HG03025 (cell line): ENCODE measurements at regions not wholly inside any gene's neighbourhood (a gene's known extent, or its start where the extent isn't known, plus 50 kb on each side); places are given as distances from the start of the nearest gene placed in this dataset.
A peak's percentile ranks its signal among the peaks of the same experiment; 100 is the strongest.
"Not testable (repeated sequence)": the region's sequence is repeated elsewhere in the genome, so short reads cannot be mapped to it uniquely, and the experiment has no call there.

Experiments used
- ATAC-seq: cut with Tn5 transposase; IDR thresholded peaks from one replicate; pipeline ENCODE4 v1.9.1; 2021; ENCODE audit warnings: mild to moderate bottlenecking, moderate library complexity; ENCODE audit not compliant: unreplicated experiment, low FRiP score

DNA sequence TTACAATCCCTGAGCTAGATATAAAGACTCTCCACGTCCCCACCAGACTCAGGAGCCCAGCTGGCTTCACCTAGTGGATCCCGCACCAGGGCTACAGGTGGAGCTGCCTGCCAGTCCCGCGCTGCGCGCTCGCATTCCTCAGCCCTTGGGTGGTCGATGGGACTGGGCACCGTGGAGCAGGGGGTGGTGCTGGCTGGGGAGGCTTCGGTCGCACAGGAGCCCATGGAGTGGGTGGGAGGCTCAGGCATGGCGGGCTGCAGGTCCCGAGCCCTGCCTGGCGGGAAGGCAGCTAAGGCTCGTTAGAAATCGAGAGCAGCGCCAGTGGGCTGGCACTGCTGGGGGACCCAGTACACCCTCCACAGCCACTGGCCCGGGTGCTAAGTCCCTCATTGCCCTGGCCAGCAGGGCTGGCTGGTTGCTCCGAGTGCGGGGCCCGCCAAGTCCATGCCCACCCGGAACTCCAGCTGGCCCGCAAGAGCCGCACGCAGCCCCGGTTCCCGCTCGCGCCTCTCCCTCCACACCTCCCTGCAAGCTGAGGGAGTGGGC is 423.7 kb downstream of the OLFM4 start:
- ATAC-seq, result not testable (repeated sequence)

DNA sequence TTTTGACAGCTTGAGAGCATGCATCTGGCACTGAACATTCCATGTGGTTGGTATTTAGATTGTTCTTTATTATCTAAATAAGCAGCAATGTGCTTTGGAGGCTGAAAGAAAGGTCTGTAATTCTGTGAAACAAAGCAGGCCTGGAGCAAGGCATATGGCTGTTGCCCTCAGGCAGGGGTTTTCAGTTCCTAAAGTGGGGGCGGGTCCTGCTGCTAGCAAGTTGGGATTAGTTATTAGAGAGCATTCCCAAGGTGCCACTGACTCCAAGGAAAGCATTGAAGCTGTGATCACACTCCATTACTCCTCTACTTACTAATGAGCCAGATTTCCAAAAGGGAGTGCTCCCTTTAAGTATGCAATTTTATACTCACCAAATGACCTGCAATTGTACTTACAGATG is 432.2 kb downstream of the OLFM4 start:
- no peak for ATAC-seq

DNA sequence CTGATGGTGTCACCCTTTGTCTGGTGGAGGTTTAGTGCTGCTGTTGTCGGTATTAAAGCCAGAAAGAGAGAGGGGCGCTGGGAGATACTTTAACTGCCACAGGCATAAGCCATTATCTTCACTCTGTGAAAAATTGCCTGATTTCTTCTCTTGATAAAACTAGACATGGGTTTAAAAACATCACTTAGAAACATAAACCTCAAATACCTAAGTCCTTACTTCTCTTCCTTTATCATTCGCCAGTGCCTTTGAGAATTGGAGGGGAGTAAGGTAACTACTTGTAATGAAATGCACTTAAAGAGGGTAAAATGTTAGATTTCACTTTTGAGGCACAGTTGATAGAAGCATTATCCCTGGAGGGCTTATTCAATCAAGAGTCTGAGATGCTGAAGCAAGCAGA is 434.5 kb downstream of the OLFM4 start:
- no peak for ATAC-seq

DNA sequence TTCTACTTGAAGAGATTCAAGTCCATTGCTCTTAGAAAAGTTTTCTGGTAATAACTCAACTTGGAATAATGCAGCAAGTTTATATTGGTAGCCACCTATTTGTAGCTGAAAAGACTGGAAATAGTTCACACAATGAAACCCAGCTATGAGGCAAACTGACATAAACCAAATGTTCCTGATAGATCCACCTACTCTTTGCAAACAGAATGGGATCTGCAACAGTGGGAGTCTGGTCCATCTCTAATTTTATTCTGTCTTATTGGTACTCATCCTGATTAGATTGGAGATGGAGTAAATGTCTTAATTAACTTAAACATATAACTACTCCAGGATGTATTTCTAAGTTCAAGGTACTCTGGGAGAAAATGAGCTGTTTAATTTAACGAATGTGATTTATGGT is 438.0 kb downstream of the OLFM4 start:
- no peak for ATAC-seq

DNA sequence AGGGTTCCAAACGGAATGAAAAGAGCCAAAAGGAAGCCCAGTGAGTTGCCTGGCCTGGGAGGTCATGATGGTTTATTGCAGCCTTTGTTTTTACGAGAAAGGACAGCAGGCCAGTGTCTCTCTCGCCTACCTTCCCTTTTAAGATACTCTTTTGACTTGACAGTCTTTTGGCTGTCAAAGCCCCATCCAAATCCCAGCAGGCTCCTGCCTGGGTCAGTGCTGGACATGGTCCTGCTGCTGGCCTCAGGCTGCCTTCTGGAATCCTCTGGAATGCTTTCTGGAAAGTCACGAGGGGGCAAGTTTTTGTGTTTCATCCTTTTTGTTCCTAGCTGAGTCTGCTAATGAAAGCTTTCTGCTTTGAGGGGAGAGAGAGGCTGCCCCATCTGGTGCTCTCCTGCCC is 444.8 kb downstream of the OLFM4 start:
- ATAC-seq, result no peak

DNA sequence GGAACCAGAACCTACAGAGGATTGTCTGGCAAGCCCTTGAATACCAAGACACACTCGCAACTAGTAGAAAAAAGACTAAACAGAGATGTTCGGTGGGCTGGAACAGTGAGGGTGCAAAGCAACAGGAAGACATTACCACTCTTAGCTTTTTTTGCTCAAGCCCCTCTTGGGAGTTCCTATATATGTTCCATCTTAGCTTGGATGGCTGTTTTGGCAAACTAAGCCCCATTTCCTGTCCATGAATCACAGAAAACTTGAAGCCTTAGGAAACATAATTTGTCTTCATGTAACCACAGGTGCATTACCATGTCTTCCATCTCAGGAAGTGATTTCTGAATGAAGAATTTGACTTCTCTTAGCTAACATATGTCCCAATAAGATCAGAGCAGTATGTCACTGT is 446.3 kb downstream of the OLFM4 start:
- no peak for ATAC-seq

DNA sequence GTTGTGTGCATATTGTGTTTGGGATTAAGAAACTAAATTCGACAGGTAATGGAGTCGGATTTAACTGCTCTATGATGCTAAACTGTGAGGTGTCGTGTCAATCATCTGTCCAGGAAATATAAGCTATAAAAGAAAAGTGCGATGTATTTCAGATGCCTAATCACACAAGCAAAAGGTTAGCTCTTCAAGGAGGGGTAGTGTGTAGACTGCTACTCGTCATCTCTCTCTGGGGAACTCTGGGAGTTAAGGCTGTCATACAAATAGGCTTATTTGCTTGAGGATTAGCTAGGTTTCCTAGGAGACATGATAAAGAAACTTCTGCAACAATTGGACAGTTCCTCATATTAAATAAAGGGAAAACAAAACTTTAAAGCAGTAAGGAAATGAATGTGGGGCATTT is 462.1 kb downstream of the OLFM4 start:
- no peak for ATAC-seq

DNA sequence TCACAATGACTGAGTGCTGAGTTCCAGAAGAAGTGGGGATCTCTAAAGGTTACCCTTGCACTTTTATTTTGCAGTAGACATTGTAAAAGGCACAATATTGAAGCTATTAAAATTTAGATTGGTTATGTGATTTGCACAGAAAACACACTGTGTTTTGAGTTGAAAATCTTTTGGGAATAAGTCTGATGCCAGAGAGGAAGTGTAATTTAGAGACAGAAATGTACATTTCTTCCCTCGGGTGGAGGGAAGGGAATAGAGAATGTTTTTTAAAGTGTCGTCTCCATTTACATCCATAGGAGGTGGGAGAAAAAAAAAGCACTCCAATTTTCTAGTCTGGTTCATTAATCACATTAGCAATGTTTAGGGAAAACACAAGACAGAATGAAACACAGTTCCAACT is 465.8 kb downstream of the OLFM4 start:
- ATAC-seq, result no peak

DNA sequence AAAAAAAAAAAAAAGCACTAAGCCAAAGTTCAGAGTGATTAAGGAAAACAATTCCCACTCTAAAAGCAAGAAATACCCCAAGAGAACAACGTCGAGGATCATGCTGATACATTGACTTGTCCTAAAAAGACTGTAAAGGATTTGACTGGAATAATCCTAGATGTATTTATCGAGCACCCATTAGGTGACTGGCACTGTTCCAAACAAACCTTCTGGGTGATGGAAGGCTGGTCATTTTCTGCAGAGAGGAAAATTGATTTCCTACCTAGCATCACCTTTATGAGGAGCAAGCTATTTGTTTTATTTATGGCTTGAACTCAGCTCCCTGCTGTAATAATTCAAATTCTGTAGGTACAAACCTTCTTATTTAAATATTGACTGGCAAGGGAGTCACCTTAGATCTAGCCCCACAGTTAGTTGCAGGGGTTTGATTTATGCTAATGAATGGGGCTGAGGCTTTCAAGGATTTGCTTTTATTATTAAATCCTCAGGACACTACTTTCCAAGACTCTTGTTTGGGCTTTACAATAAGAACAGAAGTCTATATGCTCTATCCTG is 471.0 kb downstream of the OLFM4 start:
- no peak for ATAC-seq

DNA sequence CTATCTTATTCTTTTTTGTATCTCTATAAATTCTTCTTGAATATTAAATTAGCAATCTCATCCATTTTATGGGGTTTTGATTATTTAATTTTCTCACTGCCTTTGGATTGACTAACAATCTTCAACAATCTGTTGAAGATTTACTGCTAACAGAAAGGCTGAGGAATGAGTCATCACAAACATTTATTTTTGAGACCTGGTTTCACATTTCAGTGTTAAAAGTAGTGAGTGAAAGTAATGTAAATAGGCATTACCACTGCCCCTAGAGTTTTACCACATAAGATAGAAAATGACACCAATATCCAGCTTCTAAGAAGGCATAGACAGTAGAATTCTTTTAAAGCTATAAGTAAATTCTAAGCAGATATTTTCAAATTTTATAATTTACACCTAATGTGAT is 472.8 kb downstream of the OLFM4 start:
- peak; percentile 95 for ATAC-seq

DNA sequence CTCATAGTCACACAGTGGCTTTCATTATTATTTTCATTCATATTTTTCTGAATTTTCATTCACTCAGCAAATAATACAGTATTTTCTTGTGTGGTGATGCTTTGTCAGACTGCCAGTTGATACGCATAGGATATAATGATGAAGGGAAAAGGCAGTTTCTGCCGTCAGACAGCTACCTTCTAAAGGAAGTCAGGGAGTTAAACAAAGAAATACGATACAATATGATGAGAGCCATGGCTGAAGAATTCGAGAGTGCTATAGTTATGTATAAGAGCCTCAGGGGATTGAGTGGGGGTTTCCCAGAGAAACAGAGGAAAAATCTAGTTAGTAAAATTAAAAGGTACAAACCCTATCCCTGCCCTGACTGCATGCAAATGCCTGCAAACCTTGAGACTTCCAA is 479.1 kb downstream of the OLFM4 start:
- ATAC-seq, result no peak

DNA sequence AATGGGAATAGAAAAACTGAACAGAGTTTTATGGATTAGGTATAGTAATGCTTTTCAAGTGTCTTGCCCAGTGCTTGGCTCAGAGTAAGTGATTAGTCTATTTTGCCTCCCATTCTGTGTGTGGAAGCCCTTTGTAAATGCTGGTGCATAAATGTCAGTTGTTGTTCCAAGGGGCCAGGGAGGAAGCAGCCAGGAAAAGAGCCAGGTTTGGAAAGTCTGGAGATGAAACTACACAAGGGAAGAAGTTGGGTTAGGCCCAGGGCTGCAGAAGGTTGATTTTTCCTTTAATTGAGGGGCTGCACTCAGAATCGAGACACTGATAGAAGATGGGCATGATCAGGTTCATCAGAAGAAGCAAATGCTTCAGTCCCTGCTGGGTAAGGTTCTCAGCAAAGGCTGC is 484.0 kb downstream of the OLFM4 start:
- no peak for ATAC-seq

DNA sequence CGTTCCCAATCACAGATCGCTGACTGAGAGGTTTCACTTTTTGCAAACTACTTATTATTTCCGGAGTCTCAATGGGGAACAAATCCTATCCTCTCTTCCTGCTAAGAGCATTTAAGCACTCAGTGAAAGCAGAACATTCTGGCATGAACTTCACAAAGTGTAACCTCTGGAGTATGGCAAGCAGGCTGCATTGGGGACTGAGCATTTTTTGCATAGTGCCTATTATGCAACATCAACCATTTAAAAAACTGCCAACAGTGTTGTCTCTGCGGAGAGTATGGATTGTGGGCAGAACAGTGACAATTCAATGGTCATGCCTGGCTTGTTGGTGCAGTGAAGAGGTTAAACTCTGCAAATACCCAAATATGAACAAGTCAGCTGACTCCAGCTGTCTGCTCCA is 484.6 kb downstream of the OLFM4 start:
- ATAC-seq, result no peak

DNA sequence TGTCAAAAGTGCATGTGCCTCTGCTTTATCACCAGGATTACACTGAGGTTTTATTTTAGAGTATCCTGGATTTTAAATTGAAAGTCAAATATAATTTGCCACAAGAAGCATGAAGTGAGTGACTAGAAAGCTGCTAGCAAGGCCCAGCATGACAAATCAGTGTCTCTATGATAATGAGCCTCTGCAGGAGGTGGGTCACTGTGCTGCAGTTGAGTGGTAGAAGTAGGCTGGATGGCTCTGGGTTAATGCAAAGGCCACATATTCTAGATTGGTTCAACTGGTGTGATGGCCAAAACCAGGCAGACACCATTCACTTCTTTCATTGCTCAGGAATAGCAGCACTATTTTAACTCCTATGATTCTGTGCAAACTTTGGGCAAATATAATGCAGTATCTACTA is 491.5 kb downstream of the OLFM4 start:
- ATAC-seq, result no peak

DNA sequence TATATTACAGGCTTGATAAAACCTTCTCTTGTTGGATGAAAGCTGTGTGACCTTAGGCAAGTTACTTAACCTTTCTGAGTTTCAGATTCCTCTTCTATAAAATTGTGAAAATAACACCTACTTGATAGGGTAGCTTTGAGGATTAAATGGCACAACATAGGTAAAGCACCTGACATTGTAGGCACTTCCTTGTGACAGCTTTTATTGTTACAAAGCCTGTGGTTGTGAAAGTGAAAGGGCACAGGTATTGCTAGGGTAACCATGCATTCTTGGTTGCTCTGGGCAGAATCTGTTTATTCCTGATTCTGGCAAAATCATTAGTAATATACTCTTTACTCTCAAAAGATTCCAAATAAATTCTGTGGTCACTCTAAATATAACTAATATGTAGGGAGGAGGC is 493.4 kb downstream of the OLFM4 start:
- ATAC-seq, result no peak

DNA sequence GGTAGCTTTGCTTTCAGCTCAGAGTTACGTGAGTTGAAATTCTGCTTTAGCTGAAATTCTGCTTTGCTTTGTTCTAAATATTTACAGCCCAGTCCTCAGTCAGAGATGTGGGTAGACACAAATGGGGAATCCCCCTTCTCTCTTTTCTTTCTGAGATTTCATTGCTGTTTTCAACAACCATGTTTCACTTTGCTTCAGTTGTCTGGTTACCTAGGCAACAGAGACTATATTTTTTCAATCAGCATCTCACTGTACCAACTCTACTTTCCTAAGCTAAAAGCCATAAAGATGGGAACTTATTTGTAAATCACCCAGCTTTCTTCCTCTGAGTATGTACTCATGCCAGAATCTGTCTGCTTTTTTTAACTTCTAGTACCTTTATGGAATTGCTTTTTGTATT is 509.0 kb downstream of the OLFM4 start:
- no peak for ATAC-seq

DNA sequence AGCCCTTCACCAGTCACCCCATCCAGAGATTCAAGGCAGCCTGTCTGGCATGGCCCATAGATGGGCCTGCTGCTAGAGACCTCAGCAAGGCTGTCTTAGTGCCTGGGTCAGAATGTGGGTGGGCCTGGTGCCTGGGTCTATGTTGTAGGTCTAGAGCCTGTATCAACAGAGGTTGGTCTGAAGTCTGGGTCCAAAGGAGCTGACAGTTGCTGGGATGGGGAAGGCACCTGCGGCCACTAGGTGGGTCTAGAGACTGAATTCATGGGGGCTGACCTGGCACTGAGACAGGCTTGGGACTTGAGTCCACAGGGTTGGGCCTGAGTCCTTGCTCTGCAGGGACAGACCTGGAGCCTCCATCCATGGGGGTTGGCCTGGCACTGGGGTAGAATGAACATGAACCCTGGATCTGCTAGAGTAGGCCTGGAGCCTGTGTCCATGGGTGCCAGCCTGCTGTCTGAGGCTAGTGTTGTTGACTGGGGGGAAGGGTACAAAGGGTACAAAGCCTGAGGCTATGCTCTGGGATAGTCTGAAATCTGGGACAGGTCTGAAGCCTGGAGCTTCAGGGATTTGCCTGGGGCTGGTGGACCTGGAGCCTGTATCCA is 516.8 kb downstream of the OLFM4 start:
- no peak for ATAC-seq

DNA sequence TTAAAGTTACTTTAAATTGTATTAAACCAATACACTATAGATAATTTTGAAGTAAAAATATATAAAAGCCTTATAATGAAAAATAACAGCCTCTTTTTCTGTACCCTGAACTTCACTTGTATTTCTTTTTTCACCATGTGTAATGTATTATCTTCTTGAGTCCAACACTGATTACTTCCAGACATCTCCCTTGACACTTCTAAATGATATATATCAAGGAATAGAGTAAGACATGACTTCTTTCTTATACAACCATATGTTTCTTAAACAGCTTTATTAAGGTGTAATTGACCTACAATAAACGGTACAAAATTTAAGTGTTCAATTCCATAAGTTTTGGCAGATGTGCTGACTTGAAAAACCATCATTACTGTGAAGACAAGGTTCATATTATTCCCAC is 531.9 kb downstream of the OLFM4 start:
- ATAC-seq, result no peak

DNA sequence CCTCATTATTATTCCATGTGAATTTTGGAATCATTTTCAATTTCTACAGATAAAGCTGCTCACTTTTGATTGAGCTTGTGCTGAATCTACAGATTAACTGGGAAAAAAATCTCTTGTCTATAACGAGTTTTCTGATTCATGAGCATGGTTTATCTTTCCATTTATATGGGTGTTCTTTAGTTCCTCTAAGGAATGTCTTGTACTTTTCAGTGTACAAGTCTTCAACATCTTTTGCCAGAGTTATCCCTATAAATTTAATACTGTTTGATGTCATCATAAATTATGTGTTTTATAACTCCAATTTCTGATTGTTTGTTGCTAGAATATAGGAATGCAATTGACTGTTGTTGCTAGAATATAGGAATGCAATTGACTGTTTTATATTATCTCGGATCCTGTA is 533.8 kb downstream of the OLFM4 start:
- no peak for ATAC-seq

DNA sequence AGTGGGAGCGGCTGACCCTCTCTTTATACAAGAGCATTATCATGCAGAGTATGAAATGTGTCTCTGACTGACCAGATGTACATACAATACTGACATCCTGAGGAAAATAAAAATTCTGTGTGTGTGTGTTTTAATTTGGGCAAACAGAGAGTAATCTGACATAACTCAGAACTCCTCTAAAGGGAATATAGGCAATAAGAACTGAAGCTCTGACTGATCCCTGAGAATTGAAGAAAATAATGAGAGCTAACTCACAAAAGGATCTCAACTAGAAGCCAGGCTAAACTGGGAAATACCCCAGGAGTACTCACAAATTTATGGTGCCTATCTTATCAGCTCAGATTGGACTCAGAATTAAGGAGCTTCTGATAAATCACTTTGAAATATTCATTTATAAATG is 539.9 kb downstream of the OLFM4 start:
- no peak for ATAC-seq

DNA sequence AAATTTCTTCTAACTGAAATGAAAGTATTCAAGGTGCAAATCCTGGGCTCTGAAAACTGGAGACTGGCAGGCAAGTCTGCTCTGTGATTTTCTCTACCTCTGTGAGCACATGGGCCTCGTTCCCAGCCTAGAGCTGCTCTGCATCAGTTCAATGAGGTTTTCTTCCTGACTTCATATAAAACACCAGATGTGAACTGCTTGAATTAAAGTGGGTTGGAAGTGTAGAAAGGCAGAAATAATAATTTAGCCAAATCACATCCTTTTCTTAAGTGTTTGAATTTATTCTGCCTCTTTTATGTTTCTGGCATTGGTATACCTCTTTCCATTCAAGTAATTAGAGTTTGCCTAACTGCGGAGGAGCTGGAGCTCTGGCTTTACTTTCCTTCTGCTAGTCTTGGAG is 540.8 kb downstream of the OLFM4 start:
- no peak for ATAC-seq

DNA sequence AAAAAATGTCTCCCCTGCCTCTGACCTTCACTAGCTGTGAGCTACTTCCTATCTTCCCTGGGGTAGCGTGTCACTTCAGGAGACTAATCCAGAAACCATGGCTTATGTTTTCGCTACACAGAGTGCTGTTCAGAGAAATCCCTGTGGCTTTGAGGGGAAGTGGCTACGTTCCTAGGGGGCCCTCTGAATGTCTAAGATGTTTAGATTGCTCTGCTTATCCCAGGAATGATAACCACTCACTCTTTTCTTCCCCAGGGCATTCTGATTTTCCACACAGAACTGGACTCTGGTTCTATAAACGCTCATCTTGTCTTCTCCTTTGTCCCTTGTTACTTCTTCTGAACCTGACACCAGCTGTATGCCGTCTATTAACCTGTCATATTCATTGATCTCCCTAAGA is 572.5 kb downstream of the OLFM4 start:
- no peak for ATAC-seq

DNA sequence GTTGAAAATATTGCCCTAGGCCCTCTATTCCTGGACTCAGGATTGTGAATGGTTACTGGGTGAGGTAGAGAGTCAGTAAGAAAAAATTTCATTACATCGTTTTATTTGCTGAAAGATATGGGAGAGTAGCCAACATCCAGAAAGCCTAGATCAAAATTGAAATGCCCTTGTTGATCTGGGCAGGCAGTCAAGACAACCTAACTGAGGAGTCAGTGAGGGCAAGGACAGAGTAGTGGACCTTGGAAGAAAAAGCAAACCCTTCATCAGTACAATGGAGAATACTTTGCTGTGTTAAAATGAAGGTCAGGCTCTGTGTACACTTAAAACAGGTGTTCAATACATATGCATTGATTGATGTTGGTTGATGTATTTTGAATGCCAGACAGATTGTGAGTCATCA is 576.7 kb downstream of the OLFM4 start:
- no peak for ATAC-seq
